ENCODE measurements at regions not wholly inside any gene's neighbourhood (a gene's known extent, or its start where the extent isn't known, plus 50 kb on each side); places are given as distances from the start of the nearest gene placed in this dataset.
A peak's percentile ranks its signal among the peaks of the same experiment; 100 is the strongest.
"Not testable (repeated sequence)": the region's sequence is repeated elsewhere in the genome, so short reads cannot be mapped to it uniquely, and the experiment has no call there.

- not testable (repeated sequence) for DNase-seq (ENCODE audit: low spot score)
These were observed 53.5 kb upstream of the FAR1 start for GRCh38 chr11:13614918-13615317.

- no peak for DNase-seq (ENCODE audit: low spot score)
These were observed 59.8 kb upstream of the FAR1 start for GRCh38 chr11:13608656-13609055.

- no peak for DNase-seq (ENCODE audit: low spot score)
These were observed 61.8 kb upstream of the FAR1 start for GRCh38 chr11:13606701-13607100.

- no peak for DNase-seq (ENCODE audit: low spot score)
These were observed 64.8 kb upstream of the FAR1 start for GRCh38 chr11:13603661-13604060.

GRCh38 chr11:13602844-13603243 lies 65.6 kb upstream of the FAR1 start:
- no peak for DNase-seq (ENCODE audit: low spot score)

GRCh38 chr11:13596611-13597326 lies 71.7 kb upstream of the FAR1 start:
- DNase-seq (ENCODE audit: low spot score), result no peak

GRCh38 chr11:13595166-13595565 lies 73.3 kb upstream of the FAR1 start:
- DNase-seq (ENCODE audit: low spot score), result no peak

- DNase-seq (ENCODE audit: low spot score), result no peak
These were observed 74.4 kb upstream of the FAR1 start for GRCh38 chr11:13594044-13594443.

- no peak for DNase-seq (ENCODE audit: low spot score)
These were observed 82.8 kb upstream of the PTH start for GRCh38 chr11:13578514-13579140.

- DNase-seq (ENCODE audit: low spot score), result no peak
These were observed 82.1 kb upstream of the PTH start for GRCh38 chr11:13577881-13578280.

- DNase-seq (ENCODE audit: low spot score), result no peak
These were observed 81.2 kb upstream of the PTH start for GRCh38 chr11:13576995-13577394.

- DNase-seq (ENCODE audit: low spot score), result not testable (repeated sequence)
These were observed 79.6 kb upstream of the PTH start for GRCh38 chr11:13575385-13575784.

- DNase-seq (ENCODE audit: low spot score), result no peak
These were observed 71.8 kb upstream of the PTH start for GRCh38 chr11:13567551-13567950.

- no peak for DNase-seq (ENCODE audit: low spot score)
These were observed 66.1 kb upstream of the PTH start for GRCh38 chr11:13561860-13562259.

- peak; percentile 49 for DNase-seq (ENCODE audit: low spot score)
These were observed 64.5 kb upstream of the PTH start for GRCh38 chr11:13560341-13560740.

- no peak for DNase-seq (ENCODE audit: low spot score)
These were observed 57.0 kb upstream of the PTH start for GRCh38 chr11:13552784-13553183.

- no peak for DNase-seq (ENCODE audit: low spot score)
These were observed 56.0 kb upstream of the PTH start for GRCh38 chr11:13551834-13552233.

- DNase-seq (ENCODE audit: low spot score), result no peak
These were observed 55.0 kb upstream of the PTH start for GRCh38 chr11:13550761-13551160.

- DNase-seq (ENCODE audit: low spot score), result not testable (repeated sequence)
These were observed 50.3 kb upstream of the PTH start for GRCh38 chr11:13546092-13546491.

Data from ureter (tissue), 1 donor.